Lower lobe of right lung (tissue), 2 donors: ENCODE measurements at regions not wholly inside any gene's neighbourhood (a gene's known extent, or its start where the extent isn't known, plus 50 kb on each side); places are given as distances from the start of the nearest gene placed in this dataset.

Experiments
- ATAC-seq, 2 donors: fragments of 200-7000 bp; cut with Tn5 transposase; one replicate each; pipeline ENCODE4 v1.9.1; 2020 to 2022; ENCODE audit warnings: mild to moderate bottlenecking in 2 of 2, moderate library complexity in 2 of 2
- DNase-seq: peaks from one replicate; pipeline ENCODE4 v3.0.0-alpha.2; 2020
- H3K27ac ChIP-seq: fragments of 200-600 bp; one replicate; pipeline ENCODE4 v1.8.0; 2022
- H3K27me3 ChIP-seq: fragments of 200-600 bp; one replicate; pipeline ENCODE4 v1.8.0; 2022; ENCODE audit warnings: low read depth
- H3K36me3 ChIP-seq: fragments of 200-600 bp; one replicate; pipeline ENCODE4 v1.8.0; 2022; ENCODE audit warnings: mild to moderate bottlenecking
- H3K4me1 ChIP-seq: fragments of 200-600 bp; one replicate; pipeline ENCODE4 v1.8.0; 2022
- H3K4me3 ChIP-seq: fragments of 200-600 bp; one replicate; pipeline ENCODE4 v1.8.0; 2022; ENCODE audit warnings: mild to moderate bottlenecking
- H3K9me3 ChIP-seq: fragments of 200-600 bp; one replicate; pipeline ENCODE4 v1.8.0; 2022
- CTCF ChIP-seq: fragments of 200-600 bp; IDR thresholded peaks from one replicate; pipeline ENCODE4 v1.8.0; 2022; ENCODE audit warnings: antibody characterized with exemption, mild to moderate bottlenecking
- intact Hi-C: fragments of 100-400 bp; cut with DNase I; formaldehyde crosslinking; loops from one replicate; pipeline ENCODE4 v1.11.0; 2022
- donor health status: DM: no; HTN: yes; CAD: no; lungs with severe emphysema.

- Histone ChIP-seq H3K4me3 (no peak overlapping the region), H3K9me3 (no peaks in the 10 kb centered on the region), H3K27ac (no peak overlapping the region), H3K4me1 (no peaks in the 10 kb centered on the region), H3K36me3 (no peaks in the 10 kb centered on the region), H3K27me3 (no peaks in the 10 kb centered on the region)
- DNase-seq (no peak), ATAC-seq (peak in 1 of 2 donors; percentile 11)
- TF ChIP-seq CTCF, result no peak
- intact Hi-C loops, result no loop called here
Measured at GRCh38 chr5:3026651-3027050, 275.2 kb upstream of the IRX2 start.

- no peaks in the 10 kb centered on the region for H3K9me3 ChIP-seq
- no peaks in the 10 kb centered on the region for H3K4me1 ChIP-seq
- H3K36me3 ChIP-seq, result no peaks in the 10 kb centered on the region
- no peak for ATAC-seq
- no peaks in the 10 kb centered on the region for H3K27me3 ChIP-seq
- DNase-seq, result no peak
- TF ChIP-seq CTCF, result no peak
- no peak overlapping the region for H3K27ac ChIP-seq
- intact Hi-C loops, result no loop called here
- H3K4me3 ChIP-seq, result no peak overlapping the region
Measured at GRCh38 chr5:3026099-3026498, 274.6 kb upstream of the IRX2 start.

GRCh38 chr5:3025392-3025791 lies 273.9 kb upstream of the IRX2 start:
- ATAC-seq, result no peak
- H3K36me3 ChIP-seq, result no peaks in the 10 kb centered on the region
- no peak for DNase-seq

GRCh38 chr5:3024976-3025375 lies 273.5 kb upstream of the IRX2 start:
- no peak for TF ChIP-seq CTCF
- DNase-seq (no peak), ATAC-seq (no peak)
- H3K4me1 ChIP-seq, result no peaks in the 10 kb centered on the region
- H3K36me3 ChIP-seq, result no peaks in the 10 kb centered on the region
- H3K27me3 ChIP-seq, result no peaks in the 10 kb centered on the region
- no peak overlapping the region for H3K27ac ChIP-seq
- H3K9me3 ChIP-seq, result no peaks in the 10 kb centered on the region
- intact Hi-C loops, result no loop called here
- H3K4me3 ChIP-seq, result no peak overlapping the region

More at GRCh38 chr5:3025392-3025791, 273.9 kb upstream of the IRX2 start:
- no peak for TF ChIP-seq CTCF
- no peaks in the 10 kb centered on the region for H3K27me3 ChIP-seq
- H3K4me3 ChIP-seq, result no peak overlapping the region
- intact Hi-C loops, result no loop called here
- no peaks in the 10 kb centered on the region for H3K4me1 ChIP-seq
- H3K9me3 ChIP-seq, result no peaks in the 10 kb centered on the region
- H3K27ac ChIP-seq, result no peak overlapping the region

- H3K4me3 ChIP-seq, result no peak overlapping the region
- intact Hi-C loops, result no loop called here
- no peak for DNase-seq
- no peak overlapping the region for H3K27ac ChIP-seq
- no peak for TF ChIP-seq CTCF
- no peaks in the 10 kb centered on the region for H3K36me3 ChIP-seq
- ATAC-seq, result no peak
- H3K4me1 ChIP-seq, result no peaks in the 10 kb centered on the region
- no peaks in the 10 kb centered on the region for H3K27me3 ChIP-seq
- no peaks in the 10 kb centered on the region for H3K9me3 ChIP-seq
Measured at GRCh38 chr5:3024554-3024953, 273.1 kb upstream of the IRX2 start.

GRCh38 chr5:3024126-3024525 lies 272.6 kb upstream of the IRX2 start:
- intact Hi-C loops, result no loop called here
- Histone ChIP-seq H3K4me1 (no peaks in the 10 kb centered on the region), H3K27me3 (no peaks in the 10 kb centered on the region), H3K27ac (no peak overlapping the region), H3K9me3 (no peaks in the 10 kb centered on the region), H3K4me3 (no peak overlapping the region), H3K36me3 (no peaks in the 10 kb centered on the region)
- no peak for TF ChIP-seq CTCF
- DNase-seq, result no peak
- no peak for ATAC-seq
